Gastrocnemius medialis (tissue), 4 donors: ENCODE measurements at regions not wholly inside any gene's neighbourhood (a gene's known extent, or its start where the extent isn't known, plus 50 kb on each side); places are given as distances from the start of the nearest gene placed in this dataset.

Experiments used
- ATAC-seq, 2 donors: fragments of 150-250 bp; one replicate each; pipeline ENCODE4 v1.9.1; 2016
- DNase-seq, 2 donors: peaks; one replicate each; pipeline ENCODE4 v3.0.0-alpha.2; 2019
- H3K27ac ChIP-seq, 4 donors: fragments of 200-600 bp; sonication (generic); 1 replicate in 1 of 4; 2 replicates in 3 of 4; pipeline ENCODE4 v1.5.1; 2016 to 2018; ENCODE audit warnings: mild to moderate bottlenecking in 2 of 4, moderate library complexity in 1 of 4
- H3K27me3 ChIP-seq, 3 donors: fragments of 200-600 bp; sonication (generic) in 2 of 3; 1 replicate in 1 of 3; 2 replicates in 2 of 3; pipeline versions ENCODE4 v1.5.1 to v1.6.0; 2016 to 2019; ENCODE audit warnings: mild to moderate bottlenecking in 1 of 3, moderate library complexity in 1 of 3
- H3K36me3 ChIP-seq, 2 donors: fragments of 200-600 bp; sonication (generic) in 1 of 2; one replicate each; pipeline ENCODE4 v1.5.1; 2017 to 2018
- H3K4me1 ChIP-seq, 2 donors: fragments of 200-600 bp; sonication (generic) in 1 of 2; one replicate each; pipeline ENCODE4 v1.5.1; 2016 to 2017; ENCODE audit warnings: mild to moderate bottlenecking in 2 of 2
- H3K4me3 ChIP-seq, 4 donors: fragments of 200-600 bp; sonication (generic) in 3 of 4; 1 replicate in 1 of 4; 2 replicates in 3 of 4; pipeline ENCODE4 v1.5.1; 2016 to 2019; ENCODE audit warnings: mild to moderate bottlenecking in 2 of 4
- H3K9me3 ChIP-seq, 3 donors: fragments of 200-600 bp; sonication (generic) in 2 of 3; 1 replicate in 1 of 3; 2 replicates in 2 of 3; pipeline ENCODE4 v1.5.1; 2016 to 2019
- POLR2A ChIP-seq, 2 donors: fragments of 450-650 bp; IDR thresholded peaks; one replicate each; pipeline ENCODE4 v1.6.1; 2017; ENCODE audit warnings: antibody characterized with exemption in 2 of 2, mild to moderate bottlenecking in 2 of 2, moderate library complexity in 2 of 2
- in situ Hi-C, 4 donors: fragments of 200-750 bp; cut with MboI; loops; one replicate each; pipeline versions ENCODE4 v1.15.0 to v1.8.0; 2017; ENCODE audit warnings: low sequenced_read_pairs in 4 of 4
- intact Hi-C: fragments of 100-400 bp; cut with DNase I; formaldehyde crosslinking; loops from one replicate; pipeline ENCODE4 v1.15.1; 2023; ENCODE audit warnings: low total_unique reads
- TF ChIP-seq, protein P1 (sequence below), 5 experiments: fragments of 450-650 bp in 3 of 5; fragments of 200-600 bp in 2 of 5; sonication (generic) in 2 of 5; IDR thresholded peaks in 4 of 5; conservative IDR thresholded peaks in 1 of 5; 1 replicate in 4 of 5; 2 replicates in 1 of 5; pipeline ENCODE4 v1.5.1; 2016 to 2019; ENCODE audit warnings: antibody characterized with exemption in 5 of 5, mild to moderate bottlenecking in 3 of 5, moderate library complexity in 3 of 5

DNA sequence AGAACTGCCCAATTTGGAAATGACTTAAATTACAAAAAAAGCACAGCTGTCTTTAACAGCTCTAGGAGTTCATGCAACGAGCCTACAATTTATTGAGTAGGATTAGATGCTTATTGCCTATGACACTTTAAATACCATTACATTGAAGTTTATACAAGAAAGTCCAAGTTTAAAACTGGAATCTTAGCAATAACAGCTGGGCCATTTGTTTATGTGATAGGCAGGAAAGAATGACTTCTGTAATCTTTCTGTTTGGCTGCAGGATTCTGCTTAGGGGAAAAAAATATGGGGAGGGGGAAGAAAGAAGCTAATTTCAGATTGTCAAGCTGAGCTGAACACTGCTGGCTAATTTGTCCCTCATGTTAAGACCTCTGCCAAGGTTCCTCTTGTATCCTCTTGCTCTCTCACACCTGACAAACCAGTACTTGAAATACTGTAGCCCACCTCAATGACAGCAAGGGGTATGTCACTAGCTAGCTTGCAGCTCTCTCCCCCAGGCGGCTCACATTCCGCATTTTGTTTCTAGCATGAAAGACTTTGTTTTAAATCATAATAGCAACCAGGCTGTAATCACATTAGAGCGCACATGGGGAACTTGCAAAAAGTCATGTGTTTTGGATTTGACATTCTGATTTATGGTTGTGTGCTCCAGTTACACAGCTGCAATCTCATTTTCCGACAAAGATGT lies 384.8 kb downstream of the BMP4 start:
- H3K27ac ChIP-seq: peak overlapping the region in 1 of 4 donors; percentile 15
- in situ Hi-C loops: no loop called here
- no peaks in the 10 kb centered on the region for H3K27me3 ChIP-seq
- H3K9me3 ChIP-seq: no peaks in the 10 kb centered on the region
- TF ChIP-seq, protein P1, sequence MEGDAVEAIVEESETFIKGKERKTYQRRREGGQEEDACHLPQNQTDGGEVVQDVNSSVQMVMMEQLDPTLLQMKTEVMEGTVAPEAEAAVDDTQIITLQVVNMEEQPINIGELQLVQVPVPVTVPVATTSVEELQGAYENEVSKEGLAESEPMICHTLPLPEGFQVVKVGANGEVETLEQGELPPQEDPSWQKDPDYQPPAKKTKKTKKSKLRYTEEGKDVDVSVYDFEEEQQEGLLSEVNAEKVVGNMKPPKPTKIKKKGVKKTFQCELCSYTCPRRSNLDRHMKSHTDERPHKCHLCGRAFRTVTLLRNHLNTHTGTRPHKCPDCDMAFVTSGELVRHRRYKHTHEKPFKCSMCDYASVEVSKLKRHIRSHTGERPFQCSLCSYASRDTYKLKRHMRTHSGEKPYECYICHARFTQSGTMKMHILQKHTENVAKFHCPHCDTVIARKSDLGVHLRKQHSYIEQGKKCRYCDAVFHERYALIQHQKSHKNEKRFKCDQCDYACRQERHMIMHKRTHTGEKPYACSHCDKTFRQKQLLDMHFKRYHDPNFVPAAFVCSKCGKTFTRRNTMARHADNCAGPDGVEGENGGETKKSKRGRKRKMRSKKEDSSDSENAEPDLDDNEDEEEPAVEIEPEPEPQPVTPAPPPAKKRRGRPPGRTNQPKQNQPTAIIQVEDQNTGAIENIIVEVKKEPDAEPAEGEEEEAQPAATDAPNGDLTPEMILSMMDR (IDR thresholded peaks at IDR 0.05 in 4 of 5, conservative IDR thresholded peaks at IDR 0.05 in 1 of 5): no peak
- no peak for TF ChIP-seq POLR2A (IDR thresholded peaks at IDR 0.05)
- no peak overlapping the region for H3K4me3 ChIP-seq
- intact Hi-C loops: no loop called here
- no peaks in the 10 kb centered on the region for H3K36me3 ChIP-seq
- no peaks in the 10 kb centered on the region for H3K4me1 ChIP-seq
- ATAC-seq: no peak
- no peak for DNase-seq

DNA sequence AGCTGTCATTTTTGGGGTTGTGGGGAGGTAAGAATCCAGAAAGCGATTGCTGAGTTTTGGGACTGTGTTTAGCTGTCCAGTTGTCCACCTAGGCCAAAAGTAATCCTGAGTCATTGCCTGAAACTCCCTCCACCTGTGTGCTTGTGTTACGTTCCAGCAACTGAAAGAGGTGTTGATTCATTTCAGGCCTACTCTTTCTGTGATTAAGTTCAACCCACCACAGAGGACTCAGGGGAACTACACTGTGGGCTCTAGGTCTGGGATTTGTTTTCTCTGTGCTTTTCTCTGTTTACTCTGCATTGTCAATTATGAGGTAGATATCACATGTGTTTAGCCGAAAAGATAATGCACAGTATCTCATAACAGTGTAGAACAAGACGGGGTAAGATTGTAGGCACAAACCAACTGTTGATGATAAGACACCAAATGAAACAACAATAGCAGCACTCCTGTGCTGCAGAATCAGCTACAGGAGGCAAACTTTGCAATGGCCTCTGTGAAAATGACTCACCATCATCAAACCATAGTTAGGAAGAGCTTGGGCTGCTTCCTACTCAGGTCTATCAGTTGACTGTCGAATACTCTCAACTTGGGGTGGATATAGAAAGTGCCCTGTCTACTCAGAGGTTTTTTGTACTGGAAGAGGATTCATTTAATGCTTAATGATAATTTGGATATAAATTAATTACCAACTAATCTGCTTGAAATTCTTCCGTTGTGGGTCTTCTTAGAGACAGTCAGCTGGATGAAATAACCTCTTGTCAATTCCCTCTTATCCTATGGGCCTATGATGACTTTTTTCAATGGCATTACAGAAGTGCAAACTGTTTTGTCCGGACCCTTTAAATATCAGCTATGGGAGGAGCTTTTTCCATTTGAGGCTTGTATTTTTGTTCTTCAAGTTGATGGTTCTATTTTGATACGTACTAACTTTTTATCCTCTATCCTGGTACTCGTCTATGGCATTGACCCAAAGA lies 385.9 kb downstream of the BMP4 start:
- Histone ChIP-seq H3K4me3 (no peak overlapping the region), H3K36me3 (no peaks in the 10 kb centered on the region), H3K9me3 (no peaks in the 10 kb centered on the region), H3K27me3 (no peaks in the 10 kb centered on the region), H3K4me1 (no peaks in the 10 kb centered on the region), H3K27ac (no peak overlapping the region)
- in situ Hi-C loops: no loop called here
- no peak for TF ChIP-seq POLR2A (IDR thresholded peaks at IDR 0.05)
- TF ChIP-seq, protein P1 (IDR thresholded peaks at IDR 0.05 in 4 of 5, conservative IDR thresholded peaks at IDR 0.05 in 1 of 5): no peak
- ATAC-seq (no peak), DNase-seq (no peak)
- intact Hi-C loops: no loop called here

DNA sequence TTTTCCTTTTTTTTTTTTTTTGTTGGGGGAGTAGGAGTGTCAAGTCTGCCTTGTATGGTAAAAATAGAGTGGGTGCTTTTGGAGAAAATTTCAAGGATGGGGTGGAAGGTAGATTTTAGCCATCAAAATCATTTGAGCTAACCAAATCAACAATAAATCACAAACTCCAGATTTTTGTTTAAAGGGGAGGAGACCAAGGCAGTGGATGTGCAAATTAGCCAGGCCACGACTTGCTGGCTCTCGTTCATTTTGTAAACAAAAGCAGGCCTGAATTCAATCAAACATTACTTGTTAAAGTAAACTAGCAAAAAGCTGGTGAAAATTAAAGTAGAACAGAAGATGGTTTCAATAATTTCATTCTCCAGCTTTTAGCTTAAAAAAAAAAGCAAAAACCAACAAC lies 387.2 kb downstream of the BMP4 start:
- in situ Hi-C loops (no loop called here), intact Hi-C loops (no loop called here)
- ATAC-seq: no peak
- H3K27ac ChIP-seq: no peak overlapping the region
- no peaks in the 10 kb centered on the region for H3K9me3 ChIP-seq
- no peaks in the 10 kb centered on the region for H3K27me3 ChIP-seq
- H3K4me1 ChIP-seq: no peaks in the 10 kb centered on the region
- no peak overlapping the region for H3K4me3 ChIP-seq
- TF ChIP-seq, protein P1 (IDR thresholded peaks at IDR 0.05 in 4 of 5, conservative IDR thresholded peaks at IDR 0.05 in 1 of 5): no peak
- no peak for TF ChIP-seq POLR2A (IDR thresholded peaks at IDR 0.05)
- no peak for DNase-seq
- no peaks in the 10 kb centered on the region for H3K36me3 ChIP-seq

DNA sequence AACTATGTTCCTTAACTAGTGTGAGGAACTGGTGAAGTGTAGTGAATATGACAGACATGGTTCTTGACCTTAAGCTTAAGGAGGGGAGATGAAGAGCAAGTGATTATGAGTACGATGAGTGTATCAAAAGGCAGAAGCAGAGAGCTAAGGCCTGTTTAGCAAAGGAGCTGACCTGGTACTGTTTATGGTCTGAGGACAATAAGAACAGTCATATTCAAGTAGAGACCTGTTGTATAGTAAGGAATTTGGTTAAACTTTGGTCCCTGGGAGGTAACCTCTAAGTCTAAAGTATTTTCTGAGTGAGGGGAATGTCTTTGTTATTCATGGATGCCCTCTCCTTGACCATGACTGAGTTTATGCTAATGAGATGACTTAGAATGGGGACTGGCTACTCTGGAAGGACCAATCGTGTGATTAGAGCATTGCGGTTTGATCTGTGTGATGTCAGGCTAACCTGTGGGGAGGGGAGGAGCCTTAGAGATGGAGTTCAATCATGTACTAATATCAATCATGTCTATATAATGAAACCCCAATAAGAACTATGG lies 389.3 kb downstream of the BMP4 start:
- in situ Hi-C loops (no loop called here), intact Hi-C loops (no loop called here)
- no peak overlapping the region for H3K4me3 ChIP-seq
- TF ChIP-seq, protein P1 (IDR thresholded peaks at IDR 0.05 in 4 of 5, conservative IDR thresholded peaks at IDR 0.05 in 1 of 5): no peak
- no peak for TF ChIP-seq POLR2A (IDR thresholded peaks at IDR 0.05)
- ATAC-seq (no peak), DNase-seq (no peak)
- no peak overlapping the region for H3K27ac ChIP-seq
- no peaks in the 10 kb centered on the region for H3K9me3 ChIP-seq
- H3K36me3 ChIP-seq: no peaks in the 10 kb centered on the region
- H3K4me1 ChIP-seq: no peaks in the 10 kb centered on the region
- no peaks in the 10 kb centered on the region for H3K27me3 ChIP-seq
